GM18519 (cell line): ENCODE measurements at regions not wholly inside any gene's neighbourhood (a gene's known extent, or its start where the extent isn't known, plus 50 kb on each side); places are given as distances from the start of the nearest gene placed in this dataset.

ENCODE experiments used
- ATAC-seq: cut with Tn5 transposase; IDR thresholded peaks from one replicate; pipeline ENCODE4 v1.9.1; 2021; ENCODE audit warnings: mild to moderate bottlenecking, moderate library complexity; ENCODE audit not compliant: unreplicated experiment, low FRiP score

- no peak for ATAC-seq
Measured at GRCh38 chr18:54100920-54101470, 123.5 kb downstream of the MBD2 start.

GRCh38 chr18:54100466-54100865 lies 124.0 kb downstream of the MBD2 start:
- ATAC-seq = no peak

GRCh38 chr18:54094474-54094873 lies 130.0 kb downstream of the MBD2 start:
- ATAC-seq = peak; percentile 43

- no peak for ATAC-seq
Measured at GRCh38 chr18:54090856-54091255, 133.6 kb downstream of the MBD2 start.

GRCh38 chr18:54089749-54090459 lies 134.6 kb downstream of the MBD2 start:
- no peak for ATAC-seq

GRCh38 chr18:54086863-54087262 lies 137.6 kb downstream of the MBD2 start:
- peak; percentile 37 for ATAC-seq

- ATAC-seq = peak; percentile 94
Measured at GRCh38 chr18:54086046-54086802, 138.2 kb downstream of the MBD2 start.

GRCh38 chr18:54080858-54081257 lies 143.6 kb downstream of the MBD2 start:
- no peak for ATAC-seq

- no peak for ATAC-seq
Measured at GRCh38 chr18:54076166-54076565, 148.3 kb downstream of the MBD2 start.

- no peak for ATAC-seq
Measured at GRCh38 chr18:54075689-54076088, 148.8 kb downstream of the MBD2 start.

- no peak for ATAC-seq
Measured at GRCh38 chr18:54069729-54070128, 154.7 kb downstream of the MBD2 start.

- no peak for ATAC-seq
Measured at GRCh38 chr18:54060343-54061005, 164.0 kb downstream of the MBD2 start.

GRCh38 chr18:54052732-54053429 lies 171.6 kb downstream of the MBD2 start:
- ATAC-seq = no peak

- ATAC-seq = no peak
Measured at GRCh38 chr18:54052259-54052658, 172.2 kb downstream of the MBD2 start.

- no peak for ATAC-seq
Measured at GRCh38 chr18:54043484-54044251, 180.8 kb downstream of the MBD2 start.

- ATAC-seq = no peak
Measured at GRCh38 chr18:54035927-54036326, 188.5 kb downstream of the MBD2 start.

GRCh38 chr18:54033052-54033451 lies 191.4 kb downstream of the MBD2 start:
- ATAC-seq = no peak

GRCh38 chr18:54032412-54032811 lies 192.1 kb downstream of the MBD2 start:
- ATAC-seq = no peak

GRCh38 chr18:54031243-54031642 lies 193.2 kb downstream of the MBD2 start:
- ATAC-seq = no peak

GRCh38 chr18:54030434-54030833 lies 194.0 kb downstream of the MBD2 start:
- no peak for ATAC-seq
